Bronchial epithelial cell (primary cell): ENCODE measurements at regions not wholly inside any gene's neighbourhood (a gene's known extent, or its start where the extent isn't known, plus 50 kb on each side); places are given as distances from the start of the nearest gene placed in this dataset.

Experiments used
- DNase-seq: peaks from one replicate; pipeline ENCODE4 v3.0.0-alpha.2; 2010; ENCODE audit warnings: low read depth
- FAIRE-seq: peaks from 2 replicates; lab custom pipeline; 2011; peaks lifted over from hg19 to GRCh38; lab: Jason Lieb, UNC
- H3K27me3 ChIP-seq: 2 replicates; pipeline ENCODE4 v1.5.1; 2011; ENCODE audit warnings: low read length; ENCODE audit not compliant: control insufficient read depth, insufficient read depth
- H3K36me3 ChIP-seq: 2 replicates; pipeline ENCODE4 v1.5.1; 2011; ENCODE audit warnings: low read length; ENCODE audit not compliant: control insufficient read depth, insufficient read depth
- H3K4me3 ChIP-seq: 2 replicates; pipeline ENCODE4 v1.5.1; 2011; ENCODE audit warnings: mild to moderate bottlenecking, low read depth, low read length, control low read depth
- CTCF ChIP-seq: IDR thresholded peaks from 2 replicates; pipeline ENCODE4 v1.5.1; 2011; ENCODE audit warnings: mild to moderate bottlenecking, moderate library complexity, low read length, control low read depth, inconsistent platforms; ENCODE audit not compliant: insufficient read depth, severe bottlenecking

GRCh38 chr21:26652854-26653253 is 79.8 kb upstream of the CYYR1 start:
- TF ChIP-seq CTCF = no peak
- Histone ChIP-seq H3K36me3 (no peaks in the 10 kb centered on the region), H3K27me3 (no peaks in the 10 kb centered on the region), H3K4me3 (no peak overlapping the region)
- FAIRE-seq (no peak), DNase-seq (no peak)

- Histone ChIP-seq H3K36me3 (no peaks in the 10 kb centered on the region), H3K27me3 (no peaks in the 10 kb centered on the region), H3K4me3 (no peak overlapping the region)
- no peak for DNase-seq
- FAIRE-seq = no peak
- no peak for TF ChIP-seq CTCF
Measured at GRCh38 chr21:26641062-26641461, 68.0 kb upstream of the CYYR1 start.

DNA sequence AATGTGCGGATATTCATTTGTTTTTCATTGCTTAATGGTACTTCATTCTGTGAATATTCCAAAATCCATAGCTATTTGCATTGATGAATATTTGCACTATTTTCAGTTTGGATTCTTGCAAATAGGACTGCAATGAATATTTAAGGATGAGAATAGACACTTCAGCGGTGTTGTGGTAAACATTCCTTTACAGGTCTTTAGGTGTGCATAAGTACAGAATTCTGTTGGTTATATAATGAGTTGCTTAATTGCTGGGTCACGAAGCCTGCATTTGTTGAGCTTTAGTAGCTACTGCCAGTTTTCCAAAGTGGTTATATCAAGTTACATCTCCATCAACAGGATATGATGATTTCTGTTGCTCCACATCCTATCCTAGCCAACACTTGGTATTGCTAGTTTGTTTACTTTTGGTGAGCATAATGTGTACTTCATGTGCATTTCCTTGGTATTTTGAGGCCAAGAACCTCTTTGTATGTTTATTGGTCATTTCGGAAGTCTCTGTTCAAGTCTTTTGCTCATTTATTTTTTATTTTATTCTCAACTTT is 64.2 kb upstream of the CYYR1 start:
- no peaks in the 10 kb centered on the region for H3K27me3 ChIP-seq
- no peak overlapping the region for H3K4me3 ChIP-seq
- peak; percentile 87 for DNase-seq
- no peak for TF ChIP-seq CTCF
- no peak for FAIRE-seq
- H3K36me3 ChIP-seq = no peaks in the 10 kb centered on the region

DNA sequence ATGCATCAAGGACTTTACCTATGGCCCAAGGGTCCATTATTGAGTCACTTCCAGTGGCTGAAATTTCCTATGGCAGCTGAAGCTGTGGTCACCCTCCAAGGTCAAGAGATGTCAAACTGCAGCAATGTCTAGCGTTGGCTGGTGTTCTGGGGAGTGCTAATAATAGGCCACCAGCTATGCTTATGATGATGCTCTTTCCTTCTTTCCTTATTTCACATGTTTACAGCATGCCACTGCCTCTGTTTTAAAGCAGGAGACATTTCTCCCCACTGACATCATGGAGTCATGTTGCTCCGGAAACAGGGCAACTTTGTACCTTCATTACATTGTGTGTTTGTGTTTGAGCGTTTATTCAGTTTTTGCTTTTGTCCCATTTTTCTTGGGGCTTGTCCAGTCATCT is 62.6 kb upstream of the CYYR1 start:
- no peak for FAIRE-seq
- no peak for DNase-seq

GRCh38 chr21:26632691-26633090 is 59.6 kb upstream of the CYYR1 start:
- FAIRE-seq (no peak), DNase-seq (peak; percentile 11)
- Histone ChIP-seq H3K27me3 (no peaks in the 10 kb centered on the region), H3K36me3 (no peaks in the 10 kb centered on the region), H3K4me3 (no peak overlapping the region)
- no peak for TF ChIP-seq CTCF

More for the DNA sequence above, 62.6 kb upstream of the CYYR1 start:
- no peaks in the 10 kb centered on the region for H3K27me3 ChIP-seq
- H3K36me3 ChIP-seq = no peaks in the 10 kb centered on the region
- TF ChIP-seq CTCF = no peak
- no peak overlapping the region for H3K4me3 ChIP-seq

- Histone ChIP-seq H3K4me3 (no peak overlapping the region), H3K36me3 (no peaks in the 10 kb centered on the region), H3K27me3 (no peaks in the 10 kb centered on the region)
- no peak for DNase-seq
- no peak for TF ChIP-seq CTCF
- no peak for FAIRE-seq
Measured at GRCh38 chr21:26626187-26626586, 53.1 kb upstream of the CYYR1 start.
